LoVo (cell line): ENCODE measurements at regions not wholly inside any gene's neighbourhood (a gene's known extent, or its start where the extent isn't known, plus 50 kb on each side); places are given as distances from the start of the nearest gene placed in this dataset.
A peak's percentile ranks its signal among the peaks of the same experiment; 100 is the strongest.
"Not testable (repeated sequence)": the region's sequence is repeated elsewhere in the genome, so short reads cannot be mapped to it uniquely, and the experiment has no call there.

ENCODE experiments used
- DNase-seq: peaks from one replicate; pipeline ENCODE4 v3.0.0-alpha.2; 2016; ENCODE audit warnings: low spot score

DNA sequence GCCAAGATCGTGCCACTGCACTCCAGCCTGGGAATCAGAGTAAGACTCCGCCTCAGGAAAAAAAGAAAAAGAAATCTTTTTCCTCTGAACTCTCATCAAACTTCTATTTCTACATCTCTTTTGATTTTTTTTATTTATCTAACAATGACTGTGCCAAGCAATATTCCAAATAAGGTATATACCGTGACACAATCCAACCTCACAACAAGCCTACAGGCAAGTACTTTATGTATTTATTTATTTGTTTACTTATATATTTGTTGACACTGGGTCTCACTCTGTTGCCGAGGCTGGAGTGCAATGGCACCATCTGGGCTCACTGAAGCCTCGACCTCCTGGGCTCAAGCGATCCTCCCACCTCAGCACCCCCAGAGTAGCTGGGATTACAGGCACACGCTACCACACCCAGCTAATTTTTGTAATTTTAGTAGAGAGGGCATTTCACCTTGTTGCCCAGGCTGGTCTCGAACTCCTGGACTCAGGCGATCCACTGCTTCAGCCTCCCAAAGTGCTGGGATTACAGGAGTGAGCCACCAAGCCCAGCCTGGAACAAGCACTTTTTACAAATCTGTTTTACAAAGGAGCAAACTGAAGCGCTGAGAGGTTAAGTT, 94.9 kb upstream of the CHD2 start:
- DNase-seq, result no peak

- not testable (repeated sequence) for DNase-seq
These were observed 94.0 kb upstream of the CHD2 start for GRCh38 chr15:92806171-92806570.

- DNase-seq, result no peak
These were observed 93.4 kb upstream of the CHD2 start for GRCh38 chr15:92806763-92807162.

DNA sequence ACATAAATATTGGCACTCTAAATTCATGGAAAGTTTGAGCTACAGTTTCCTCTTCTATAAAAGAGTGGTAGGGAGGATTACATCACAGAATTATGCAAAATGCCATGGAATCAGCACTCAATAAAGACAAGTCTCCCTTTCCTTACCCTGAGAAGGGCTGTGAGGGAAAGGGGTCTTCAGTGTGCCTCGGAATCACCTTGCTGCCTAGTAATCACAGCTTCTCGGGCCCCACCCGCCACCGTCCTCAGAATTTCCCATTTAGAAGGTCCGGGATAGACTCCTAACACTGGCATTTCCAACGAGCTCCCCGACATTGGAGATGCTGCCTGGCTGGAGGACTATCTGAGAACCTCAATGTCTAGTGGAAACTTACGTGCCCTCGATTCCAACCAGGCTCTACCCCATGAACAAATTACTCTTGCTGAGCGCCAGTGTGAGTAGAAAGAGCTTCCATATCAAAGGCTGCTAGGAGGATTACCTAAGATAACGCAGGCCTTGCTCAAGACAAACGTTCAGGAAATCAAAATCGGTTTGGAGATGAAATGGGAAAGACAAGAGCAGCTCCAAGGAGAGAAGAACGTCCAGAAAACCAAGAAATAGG, 92.1 kb upstream of the CHD2 start:
- no peak for DNase-seq

GRCh38 chr15:92808598-92809063, 91.5 kb upstream of the CHD2 start:
- DNase-seq, result peak; percentile 69

GRCh38 chr15:92809064-92809879, 90.9 kb upstream of the CHD2 start:
- peak; percentile 99 for DNase-seq

DNA sequence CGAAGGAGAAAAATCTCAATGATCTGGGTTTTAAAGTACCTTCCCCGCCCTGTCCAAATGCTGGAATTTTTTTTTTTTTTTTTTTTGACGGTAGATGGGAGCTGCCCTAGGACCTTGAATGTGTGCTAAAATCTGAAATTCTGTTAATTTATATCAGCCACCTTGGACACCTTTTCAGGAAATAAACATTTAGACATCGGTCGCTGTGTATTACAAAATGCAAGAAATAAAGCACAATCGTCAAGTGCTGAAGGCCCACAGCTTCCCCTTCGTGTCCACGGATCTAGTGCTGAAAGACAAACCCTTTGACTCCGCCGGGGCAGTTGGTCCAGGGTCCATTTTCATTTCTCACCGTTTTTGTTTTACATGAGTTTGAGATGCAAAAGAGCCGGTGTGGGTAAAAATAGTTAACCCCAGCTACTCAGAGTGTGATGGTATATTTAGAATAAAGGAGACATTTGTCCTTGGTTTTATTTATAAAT, 90.2 kb upstream of the CHD2 start:
- no peak for DNase-seq

DNA sequence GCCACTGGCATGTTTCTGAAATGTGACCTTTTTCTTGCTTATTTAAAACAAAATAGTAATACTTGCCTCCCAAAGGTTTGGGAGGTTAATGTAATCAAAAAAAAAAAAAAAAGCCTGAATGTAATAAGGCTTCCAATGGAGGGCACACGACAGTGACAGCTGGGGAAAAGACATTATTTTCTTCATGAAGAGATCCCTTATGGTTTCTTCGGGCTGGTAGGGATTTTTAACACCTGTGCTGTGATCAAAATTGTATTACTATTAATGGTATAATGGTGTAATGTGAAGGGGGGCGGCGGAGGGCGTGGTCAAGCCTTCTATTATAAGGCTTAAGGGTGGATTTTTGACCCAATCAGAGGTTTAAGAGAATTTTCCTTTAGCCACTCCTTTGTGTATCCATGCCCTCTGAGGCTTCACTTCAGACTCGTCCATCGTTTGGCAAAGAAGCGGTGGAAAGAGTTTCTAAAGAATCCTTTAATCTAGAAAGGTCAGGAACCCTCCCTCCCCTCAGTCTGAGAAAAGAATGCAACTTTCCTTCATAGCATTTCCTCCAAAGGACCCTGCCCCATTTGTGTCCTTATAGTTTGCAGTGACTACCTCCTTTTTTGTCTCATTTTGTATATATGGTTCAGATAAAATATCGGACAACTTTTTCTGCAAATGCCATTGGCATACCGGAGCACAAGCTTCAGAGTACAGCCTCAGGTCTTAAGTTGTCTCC, 89.5 kb upstream of the CHD2 start:
- DNase-seq, result peak; percentile 72

GRCh38 chr15:92811148-92811913, 88.8 kb upstream of the CHD2 start:
- DNase-seq, result peak; percentile 82

DNA sequence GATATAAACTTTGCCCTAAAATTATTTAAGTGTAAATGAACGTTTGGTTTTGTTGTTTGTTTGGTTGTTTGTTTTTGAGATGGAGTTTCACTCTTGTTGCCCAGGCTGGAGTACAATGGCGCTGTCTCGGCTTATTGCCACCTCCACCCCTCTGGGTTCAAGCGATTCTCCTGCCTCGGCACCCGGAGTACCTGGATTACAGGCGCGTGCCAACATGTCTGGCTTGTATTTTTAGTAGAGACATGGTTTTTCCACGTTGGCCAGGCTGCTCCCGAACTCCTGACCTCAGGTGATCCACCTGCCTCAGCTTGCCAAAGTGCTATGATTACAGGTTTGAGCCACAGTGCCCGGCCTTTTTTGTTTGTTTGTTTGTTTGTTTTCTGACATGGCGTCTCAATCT, 87.9 kb upstream of the CHD2 start:
- no peak for DNase-seq

GRCh38 chr15:92813485-92813884, 86.6 kb upstream of the CHD2 start:
- DNase-seq, result no peak

DNA sequence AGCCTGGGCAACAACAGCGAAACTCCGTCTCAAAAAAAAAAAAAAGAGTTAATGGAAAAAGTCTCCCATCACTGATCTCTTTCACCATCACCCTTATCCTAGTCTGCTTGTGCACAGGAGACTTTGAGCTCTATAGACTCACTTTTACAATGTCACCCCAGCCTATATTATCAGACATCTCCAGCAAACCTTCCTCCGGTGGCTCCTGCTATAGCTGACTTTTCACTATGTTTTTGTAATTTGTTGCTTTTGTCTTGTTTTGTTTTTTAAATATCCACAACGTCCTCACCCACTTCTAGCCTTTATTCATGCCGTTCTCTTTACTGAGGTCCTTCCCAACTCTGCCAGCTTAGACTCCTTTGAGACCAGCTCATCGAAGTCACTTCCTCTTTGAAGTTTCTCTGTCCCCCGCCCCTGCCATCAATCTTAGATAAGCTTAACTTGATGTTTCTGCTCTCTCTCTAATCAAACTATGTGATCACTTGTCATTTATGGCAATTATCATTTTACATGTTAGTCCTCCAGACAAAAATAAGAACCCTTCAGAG, 82.7 kb upstream of the CHD2 start:
- no peak for DNase-seq

DNA sequence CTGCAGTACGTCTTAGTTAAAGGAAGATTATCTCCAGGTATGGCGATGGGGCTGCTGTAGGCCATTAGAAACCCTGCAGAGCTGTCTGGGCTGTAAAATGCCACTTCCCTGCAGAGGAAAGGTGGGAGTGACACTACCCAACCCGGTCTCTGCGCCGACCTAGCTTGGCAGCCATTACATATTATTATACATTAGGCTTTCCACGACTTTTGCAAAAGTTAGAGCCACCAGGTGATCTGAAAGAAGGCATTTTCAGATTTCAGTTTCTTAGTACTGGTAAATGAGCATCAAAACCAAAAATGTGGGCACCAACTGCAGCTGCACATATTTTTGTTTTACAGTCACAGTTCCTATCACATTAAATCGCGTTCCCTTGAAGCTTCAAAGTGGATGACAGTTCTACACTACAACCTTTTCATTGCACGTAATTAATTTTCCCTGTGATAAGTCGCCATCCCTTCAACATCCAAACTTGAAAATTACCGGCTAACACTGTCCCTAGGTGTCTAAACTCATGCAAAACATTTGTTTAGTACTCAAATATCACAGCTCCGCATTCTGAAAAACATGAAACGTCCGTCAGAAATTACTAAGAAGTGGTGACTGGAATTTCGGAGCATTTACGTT, 81.4 kb upstream of the CHD2 start:
- no peak for DNase-seq

DNA sequence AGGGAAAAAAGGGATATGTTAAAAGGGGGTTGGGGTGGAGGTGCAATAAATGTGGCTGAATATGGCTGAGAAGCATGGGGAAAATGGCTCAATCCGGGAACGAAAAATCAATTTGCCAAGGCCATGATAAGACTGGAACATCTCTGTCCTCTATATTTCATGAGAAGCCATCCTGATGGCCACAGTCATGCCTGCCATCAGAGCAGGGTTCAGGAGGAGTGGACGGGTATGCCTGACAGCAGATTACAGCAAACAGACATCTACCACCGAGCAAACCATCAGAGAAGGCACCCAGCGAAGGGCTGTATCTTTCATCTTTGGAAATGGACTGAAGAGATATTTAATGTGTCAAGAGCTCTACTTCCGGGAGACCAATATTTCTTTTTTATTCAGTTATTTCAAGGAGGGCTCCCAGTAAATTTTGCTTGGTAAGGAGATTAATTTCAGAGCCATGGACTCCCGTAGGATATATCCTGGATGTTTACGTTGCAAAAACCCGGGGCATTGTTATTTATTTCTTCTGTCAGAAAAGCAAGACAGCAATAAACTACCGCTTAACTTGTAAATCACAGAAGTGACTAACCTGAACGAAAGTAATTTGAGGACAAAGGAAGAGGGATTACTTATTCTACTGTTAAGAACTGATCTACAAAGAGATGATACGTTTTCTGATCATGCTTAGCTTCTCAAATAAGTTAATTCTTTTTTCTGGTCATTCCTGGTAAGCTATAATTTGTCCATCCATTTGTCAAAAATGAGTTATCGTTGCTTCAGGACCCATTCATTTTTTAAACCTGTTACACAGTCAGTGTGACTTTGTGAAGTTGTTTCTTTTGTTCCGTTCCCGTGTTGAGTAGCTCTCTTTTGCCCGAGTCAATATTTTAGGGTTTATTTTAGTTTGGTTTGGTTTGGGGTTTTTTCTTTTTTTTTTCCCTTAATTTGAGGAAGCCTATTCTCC, 80.6 kb upstream of the CHD2 start:
- no peak for DNase-seq

- peak; percentile 97 for DNase-seq
These were observed 79.7 kb upstream of the CHD2 start for GRCh38 chr15:92820236-92821021.

GRCh38 chr15:92821491-92822116, 78.5 kb upstream of the CHD2 start:
- no peak for DNase-seq

GRCh38 chr15:92822216-92823144, 77.6 kb upstream of the CHD2 start:
- no peak for DNase-seq
